Endothelial cell (in vitro differentiated cells): ENCODE measurements at regions not wholly inside any gene's neighbourhood (a gene's known extent, or its start where the extent isn't known, plus 50 kb on each side); places are given as distances from the start of the nearest gene placed in this dataset.

ENCODE experiments used
- DNase-seq: peaks from one replicate; pipeline ENCODE4 v3.0.0; 2021; ENCODE audit warnings: low spot score
- H3K27ac Mint-ChIP-seq: one replicate; pipeline ENCODE4 v1.8.0; 2021; ENCODE audit warnings: mixed read lengths, inconsistent platforms; ENCODE audit not compliant: unreplicated experiment
- H3K27me3 Mint-ChIP-seq: one replicate; pipeline ENCODE4 v1.8.0; 2021; ENCODE audit warnings: mild to moderate bottlenecking, moderate library complexity, mixed read lengths, inconsistent platforms; ENCODE audit not compliant: unreplicated experiment
- H3K36me3 Mint-ChIP-seq: one replicate; pipeline ENCODE4 v1.8.0; 2021; ENCODE audit warnings: mild to moderate bottlenecking, low read depth, mixed read lengths, inconsistent platforms; ENCODE audit not compliant: unreplicated experiment
- H3K4me1 Mint-ChIP-seq: one replicate; pipeline ENCODE4 v1.8.0; 2021; ENCODE audit warnings: mild to moderate bottlenecking, mixed read lengths, inconsistent platforms; ENCODE audit not compliant: unreplicated experiment
- H3K4me3 Mint-ChIP-seq: one replicate; pipeline ENCODE4 v1.8.0; 2021; ENCODE audit warnings: mild to moderate bottlenecking, mixed read lengths, inconsistent platforms; ENCODE audit not compliant: unreplicated experiment
- H3K9me3 Mint-ChIP-seq: one replicate; pipeline ENCODE4 v1.8.0; 2021; ENCODE audit warnings: mixed read lengths, inconsistent platforms; ENCODE audit not compliant: unreplicated experiment
- CTCF ChIP-seq: fragments of 200-600 bp; sonication (generic); IDR thresholded peaks from one replicate; pipeline ENCODE4 v1.5.0; 2021; ENCODE audit warnings: antibody characterized with exemption; ENCODE audit not compliant: unreplicated experiment

- TF ChIP-seq CTCF = no peak
- DNase-seq = no peak
- peaks cover 3% of the 10 kb centered on the region for H3K27me3 Mint-ChIP-seq
- H3K27ac Mint-ChIP-seq = no peak overlapping the region
- no peaks in the 10 kb centered on the region for H3K36me3 Mint-ChIP-seq
- no peaks in the 10 kb centered on the region for H3K4me1 Mint-ChIP-seq
- H3K4me3 Mint-ChIP-seq = no peak overlapping the region
- no peaks in the 10 kb centered on the region for H3K9me3 Mint-ChIP-seq
These were observed 1794.0 kb downstream of the STIM2 start for GRCh38 chr4:28654618-28655017.

- no peaks in the 10 kb centered on the region for H3K9me3 Mint-ChIP-seq
- H3K4me3 Mint-ChIP-seq = no peak overlapping the region
- H3K4me1 Mint-ChIP-seq = no peaks in the 10 kb centered on the region
- no peak for TF ChIP-seq CTCF
- no peak for DNase-seq
- no peak overlapping the region for H3K27ac Mint-ChIP-seq
- no peaks in the 10 kb centered on the region for H3K36me3 Mint-ChIP-seq
- H3K27me3 Mint-ChIP-seq = no peaks in the 10 kb centered on the region
These were observed 1804.7 kb downstream of the STIM2 start for GRCh38 chr4:28665306-28665705.

- H3K27me3 Mint-ChIP-seq = no peaks in the 10 kb centered on the region
- no peaks in the 10 kb centered on the region for H3K36me3 Mint-ChIP-seq
- no peak overlapping the region for H3K27ac Mint-ChIP-seq
- H3K9me3 Mint-ChIP-seq = no peaks in the 10 kb centered on the region
- no peak for TF ChIP-seq CTCF
- no peaks in the 10 kb centered on the region for H3K4me1 Mint-ChIP-seq
- DNase-seq = no peak
- H3K4me3 Mint-ChIP-seq = no peak overlapping the region
These were observed 1814.9 kb downstream of the STIM2 start for GRCh38 chr4:28675582-28675981.

- Mint-ChIP-seq H3K9me3 (no peaks in the 10 kb centered on the region), H3K36me3 (no peaks in the 10 kb centered on the region), H3K27me3 (no peaks in the 10 kb centered on the region), H3K4me1 (no peaks in the 10 kb centered on the region), H3K27ac (no peak overlapping the region), H3K4me3 (no peak overlapping the region)
- TF ChIP-seq CTCF = no peak
- DNase-seq = no peak
These were observed 1817.2 kb downstream of the STIM2 start for GRCh38 chr4:28677808-28678207.

- TF ChIP-seq CTCF = no peak
- Mint-ChIP-seq H3K27me3 (no peaks in the 10 kb centered on the region), H3K4me3 (no peak overlapping the region)
These were observed 1822.2 kb downstream of the STIM2 start for GRCh38 chr4:28682847-28683246.

More at GRCh38 chr4:28682847-28683246, 1822.2 kb downstream of the STIM2 start:
- Mint-ChIP-seq H3K9me3 (no peaks in the 10 kb centered on the region), H3K27ac (no peak overlapping the region), H3K4me1 (no peaks in the 10 kb centered on the region), H3K36me3 (no peaks in the 10 kb centered on the region)
- no peak for DNase-seq
